Fibroblast of lung (primary cell): ENCODE measurements at regions not wholly inside any gene's neighbourhood (a gene's known extent, or its start where the extent isn't known, plus 50 kb on each side); places are given as distances from the start of the nearest gene placed in this dataset.

Experiments
- CTCF ChIP-seq, 2 donors: IDR thresholded peaks in 1 of 2; conservative IDR thresholded peaks in 1 of 2; 1 replicate in 1 of 2; 2 replicates in 1 of 2; pipeline ENCODE4 v1.5.1; 2011 to 2012; ENCODE audit warnings: low read length in 2 of 2, control low read depth in 1 of 2, inconsistent platforms in 1 of 2, low read depth in 1 of 2, mild to moderate bottlenecking in 1 of 2
- EZH2 ChIP-seq: IDR thresholded peaks from 2 replicates; pipeline ENCODE4 v1.5.1; 2012; ENCODE audit warnings: low read length, control low read depth, mild to moderate bottlenecking; ENCODE audit errors: missing control alignments

- TF ChIP-seq CTCF (conservative IDR thresholded peaks at IDR 0.05 in 1 of 2, IDR thresholded peaks at IDR 0.05 in 1 of 2; ENCODE audit: low read depth in 1 of 2, low read length in 2 of 2) (no peak), EZH2 (no peak)
Measured at GRCh38 chr14:71247106-71247505, 339.8 kb downstream of the PCNX1 start.
